Thyroid gland (tissue), 4 donors: ENCODE measurements at regions not wholly inside any gene's neighbourhood (a gene's known extent, or its start where the extent isn't known, plus 50 kb on each side); places are given as distances from the start of the nearest gene placed in this dataset.

ENCODE experiments used
- DNase-seq, 2 donors: peaks; one replicate each; pipeline ENCODE4 v3.0.0-alpha.2; 2019
- H3K27ac ChIP-seq, 3 donors: fragments of 200-600 bp; sonication (generic); 1 replicate in 2 of 3; 2 replicates in 1 of 3; pipeline ENCODE4 v1.5.1; 2016 to 2019; ENCODE audit warnings: mild to moderate bottlenecking in 1 of 3, moderate library complexity in 1 of 3
- H3K27me3 ChIP-seq: fragments of 200-600 bp; sonication (generic); one replicate; pipeline ENCODE4 v1.5.1; 2019
- H3K36me3 ChIP-seq, 2 donors: fragments of 200-600 bp; sonication (generic); one replicate each; pipeline ENCODE4 v1.5.1; 2016 to 2019
- H3K4me1 ChIP-seq, 2 donors: fragments of 200-600 bp; sonication (generic); one replicate each; pipeline ENCODE4 v1.5.1; 2017 to 2019
- H3K4me3 ChIP-seq, 3 donors: fragments of 200-600 bp; sonication (generic); replicated peaks in 1 of 3; 1 replicate in 2 of 3; 2 replicates in 1 of 3; pipeline ENCODE4 v1.5.1; 2016; ENCODE audit warnings: mild to moderate bottlenecking in 1 of 3
- H3K9me3 ChIP-seq: fragments of 200-600 bp; sonication (generic); one replicate; pipeline ENCODE4 v1.5.1; 2017
- CTCF ChIP-seq, 6 experiments: fragments of 200-600 bp in 3 of 6; fragments of 450-650 bp in 3 of 6; sonication (generic) in 3 of 6; IDR thresholded peaks; one replicate each; pipeline ENCODE4 v1.5.1; 2016 to 2019; ENCODE audit warnings: antibody characterized with exemption in 6 of 6, mild to moderate bottlenecking in 2 of 6, inconsistent platforms in 1 of 6, moderate library complexity in 1 of 6
- POLR2A ChIP-seq, 2 donors: fragments of 450-650 bp; IDR thresholded peaks; one replicate each; pipeline ENCODE4 v1.6.1; 2017; ENCODE audit warnings: antibody characterized with exemption in 2 of 2, mild to moderate bottlenecking in 2 of 2, moderate library complexity in 1 of 2
- WGBS, 2 donors: methylation state at CpG; one replicate each; pipeline ENCODE4 v1.1.5; 2017; 5-methylcytosine and 5-hydroxymethylcytosine counted together
- intact Hi-C: fragments of 100-400 bp; cut with DNase I; formaldehyde crosslinking; loops from one replicate; pipeline ENCODE4 v1.15.1; 2023

DNA sequence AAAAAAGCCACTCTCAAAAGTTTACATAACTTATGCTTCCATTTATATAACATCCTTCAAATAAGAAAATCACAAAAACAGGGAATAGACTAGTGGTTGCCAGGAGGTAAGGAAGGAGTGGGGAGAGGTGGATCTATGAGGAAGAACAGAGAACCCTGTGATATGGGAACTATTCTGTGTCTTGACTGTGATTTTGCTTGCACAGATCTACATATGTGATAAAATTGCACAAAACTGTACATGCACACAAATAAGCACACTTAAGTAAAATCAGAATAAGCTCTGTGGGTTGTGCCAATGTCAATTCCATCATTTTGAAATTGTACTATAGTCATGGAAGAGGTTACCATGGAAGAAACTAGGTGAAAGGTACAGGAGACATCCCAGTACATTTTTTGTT is 121.6 kb upstream of the SGCG start:
- no peaks in the 10 kb centered on the region for H3K9me3 ChIP-seq
- no peak for DNase-seq
- no peaks in the 10 kb centered on the region for H3K27me3 ChIP-seq
- intact Hi-C loops: no loop called here
- no peak overlapping the region for H3K4me3 ChIP-seq
- H3K27ac ChIP-seq: no peak overlapping the region
- no peaks in the 10 kb centered on the region for H3K4me1 ChIP-seq
- TF ChIP-seq CTCF (IDR thresholded peaks at IDR 0.05): no peak
- no peak for TF ChIP-seq POLR2A (IDR thresholded peaks at IDR 0.05)
- H3K36me3 ChIP-seq: no peaks in the 10 kb centered on the region

DNA sequence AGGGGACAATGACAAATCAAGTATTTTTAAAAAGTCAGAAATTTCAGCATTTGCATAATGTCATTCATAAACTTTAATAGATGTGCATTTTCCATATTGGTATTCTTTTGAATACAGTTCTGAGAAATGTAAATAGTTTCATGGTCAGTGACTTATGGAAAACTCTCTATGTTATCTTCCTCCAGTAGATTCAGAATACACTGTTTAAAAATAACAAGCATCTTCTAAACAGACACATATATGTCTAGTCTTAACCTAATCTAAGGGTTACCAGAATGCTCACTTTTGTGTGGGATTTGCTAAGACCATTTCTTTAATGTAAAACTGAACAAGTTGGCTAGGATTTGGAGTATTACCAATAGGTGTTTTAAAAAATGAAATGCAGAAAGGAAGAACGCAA is 119.8 kb upstream of the SGCG start:
- Histone ChIP-seq H3K9me3 (no peaks in the 10 kb centered on the region), H3K4me1 (no peaks in the 10 kb centered on the region), H3K27me3 (no peaks in the 10 kb centered on the region), H3K36me3 (no peaks in the 10 kb centered on the region), H3K4me3 (no peak overlapping the region), H3K27ac (no peak overlapping the region)
- intact Hi-C loops: no loop called here
- DNase-seq: no peak
- WGBS, 2 donors: 90 to 100% methylated on average over 1 of the region's 1 CpG
- no peak for TF ChIP-seq CTCF (IDR thresholded peaks at IDR 0.05)
- TF ChIP-seq POLR2A (IDR thresholded peaks at IDR 0.05): no peak

- no peaks in the 10 kb centered on the region for H3K9me3 ChIP-seq
- H3K27ac ChIP-seq: no peak overlapping the region
- H3K4me1 ChIP-seq: no peaks in the 10 kb centered on the region
- intact Hi-C loops: no loop called here
- TF ChIP-seq CTCF (IDR thresholded peaks at IDR 0.05) (no peak), POLR2A (IDR thresholded peaks at IDR 0.05) (no peak)
- no peaks in the 10 kb centered on the region for H3K36me3 ChIP-seq
- DNase-seq: no peak
- 84 to 87% methylated on average over 5 of the region's 5 CpGs for WGBS, 2 donors
- no peaks in the 10 kb centered on the region for H3K27me3 ChIP-seq
- H3K4me3 ChIP-seq: no peak overlapping the region
These were observed 113.7 kb upstream of the SGCG start for GRCh38 chr13:23067129-23067528.

DNA sequence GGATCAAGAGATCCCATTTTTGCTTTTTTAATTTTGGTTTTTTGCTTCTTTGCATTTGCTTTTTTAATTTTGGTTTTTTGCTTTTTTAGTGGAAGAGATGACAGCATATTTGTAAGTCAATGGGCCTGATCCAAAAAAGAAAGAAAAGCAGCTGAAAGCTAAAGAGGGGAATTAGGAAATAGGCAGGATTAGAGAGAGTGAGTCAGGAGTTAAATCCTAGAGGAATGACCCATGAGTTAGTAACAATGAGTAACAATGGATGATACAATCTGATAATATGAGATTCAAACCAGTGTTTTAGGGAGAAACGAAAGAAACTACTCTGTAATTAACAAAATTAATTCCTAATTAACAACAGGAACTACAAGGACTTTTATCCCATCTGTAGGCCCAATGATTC is 111.2 kb upstream of the SGCG start:
- no peaks in the 10 kb centered on the region for H3K27me3 ChIP-seq
- no peak overlapping the region for H3K27ac ChIP-seq
- WGBS, 2 donors: 76 to 77% methylated on average over 1 of the region's 1 CpG
- H3K4me1 ChIP-seq: no peaks in the 10 kb centered on the region
- no peak for DNase-seq
- H3K36me3 ChIP-seq: no peaks in the 10 kb centered on the region
- no peak overlapping the region for H3K4me3 ChIP-seq
- intact Hi-C loops: no loop called here
- TF ChIP-seq POLR2A (IDR thresholded peaks at IDR 0.05) (no peak), CTCF (IDR thresholded peaks at IDR 0.05) (no peak)
- no peaks in the 10 kb centered on the region for H3K9me3 ChIP-seq

DNA sequence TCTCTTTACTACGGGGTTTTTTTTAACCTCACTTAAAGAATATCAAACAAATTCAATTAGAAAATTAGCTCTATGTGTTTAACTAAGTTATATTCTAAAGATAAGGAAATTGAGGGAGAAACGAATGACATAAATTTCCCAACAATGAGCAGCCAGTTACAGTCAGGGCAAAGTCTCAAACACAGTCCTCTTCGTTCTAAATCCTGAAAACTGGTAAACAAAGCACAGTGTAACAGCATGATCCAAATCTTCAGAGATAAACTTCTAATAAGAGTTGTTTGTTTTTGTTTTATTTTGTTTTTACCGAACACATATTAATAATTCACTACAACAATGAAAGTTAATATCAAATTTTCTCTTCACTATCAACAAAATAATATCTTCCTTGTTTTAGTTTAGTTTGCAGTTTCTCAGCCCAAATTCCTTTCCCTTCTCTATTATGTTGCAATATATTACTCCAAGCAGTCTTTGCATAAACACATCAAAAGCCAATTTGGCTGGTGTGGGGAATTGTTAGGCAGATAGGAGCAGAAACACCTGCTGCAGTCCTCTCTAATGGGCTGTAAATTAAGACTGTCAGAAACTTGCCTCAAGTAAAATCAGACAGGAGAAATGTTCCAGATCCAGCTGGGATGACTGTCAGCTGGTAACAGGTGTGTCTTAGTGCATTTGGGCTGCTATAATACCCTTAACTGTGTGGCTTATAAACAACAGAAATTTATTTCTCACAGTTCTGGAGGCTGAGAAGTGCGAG is 106.5 kb upstream of the SGCG start:
- no peaks in the 10 kb centered on the region for H3K4me1 ChIP-seq
- TF ChIP-seq CTCF (IDR thresholded peaks at IDR 0.05) (no peak), POLR2A (IDR thresholded peaks at IDR 0.05) (no peak)
- H3K27me3 ChIP-seq: no peaks in the 10 kb centered on the region
- intact Hi-C loops: no loop called here
- no peak for DNase-seq
- WGBS, 2 donors: 68 to 75% methylated on average over 5 of the region's 5 CpGs
- H3K9me3 ChIP-seq: no peaks in the 10 kb centered on the region
- H3K27ac ChIP-seq: no peak overlapping the region
- H3K4me3 ChIP-seq: no peak overlapping the region
- H3K36me3 ChIP-seq: no peaks in the 10 kb centered on the region
